GM23248 (cell line): ENCODE measurements at regions not wholly inside any gene's neighbourhood (a gene's known extent, or its start where the extent isn't known, plus 50 kb on each side); places are given as distances from the start of the nearest gene placed in this dataset.
"Not testable (repeated sequence)": the region's sequence is repeated elsewhere in the genome, so short reads cannot be mapped to it uniquely, and the experiment has no call there.

Source experiments
- DNase-seq: peaks from one replicate; pipeline ENCODE4 v3.0.0-alpha.2; 2015
- H2AFZ ChIP-seq: fragments of 200-600 bp; sonication (generic); 2 replicates; pipeline ENCODE4 v1.6.1; 2016; ENCODE audit warnings: antibody characterized with exemption
- H3F3A ChIP-seq: fragments of 200-600 bp; sonication (generic); 2 replicates; pipeline ENCODE4 v1.6.1; 2016; ENCODE audit warnings: mild to moderate bottlenecking, antibody characterized with exemption, mixed run types; ENCODE audit not compliant: insufficient read depth
- H3K27ac ChIP-seq: fragments of 200-600 bp; sonication (generic); 2 replicates; pipeline ENCODE4 v1.5.1; 2016; ENCODE audit warnings: mild to moderate bottlenecking
- H3K27me3 ChIP-seq: fragments of 200-600 bp; sonication (generic); replicated peaks from 2 replicates; pipeline ENCODE4 v1.6.1; 2016; ENCODE audit warnings: mild to moderate bottlenecking; ENCODE audit not compliant: insufficient read depth
- H3K36me3 ChIP-seq: fragments of 200-600 bp; sonication (generic); 2 replicates; pipeline ENCODE4 v1.6.1; 2016; ENCODE audit warnings: low read depth, mild to moderate bottlenecking
- H3K4me1 ChIP-seq: fragments of 200-600 bp; sonication (generic); 2 replicates; pipeline ENCODE4 v1.6.1; 2016; ENCODE audit warnings: mild to moderate bottlenecking; ENCODE audit not compliant: insufficient read depth
- H3K4me2 ChIP-seq: fragments of 200-600 bp; sonication (generic); one replicate; pipeline ENCODE4 v1.6.1; 2016; ENCODE audit warnings: mild to moderate bottlenecking; ENCODE audit not compliant: unreplicated experiment
- H3K4me3 ChIP-seq: fragments of 200-600 bp; sonication (generic); 2 replicates; pipeline ENCODE4 v1.5.1; 2016; ENCODE audit warnings: mild to moderate bottlenecking
- H3K79me2 ChIP-seq: fragments of 200-600 bp; sonication (generic); 2 replicates; pipeline ENCODE4 v1.6.1; 2016; ENCODE audit warnings: mild to moderate bottlenecking; ENCODE audit not compliant: insufficient read depth
- H3K9ac ChIP-seq: fragments of 200-600 bp; sonication (generic); 2 replicates; pipeline ENCODE4 v1.6.1; 2016; ENCODE audit warnings: mild to moderate bottlenecking
- H3K9me2 ChIP-seq: fragments of 200-600 bp; sonication (generic); 2 replicates; pipeline ENCODE4 v1.6.1; 2016; ENCODE audit warnings: mixed run types, mild to moderate bottlenecking, moderate library complexity; ENCODE audit not compliant: insufficient read depth
- H3K9me3 ChIP-seq: fragments of 200-600 bp; sonication (generic); one replicate; pipeline ENCODE4 v1.6.1; 2017; ENCODE audit warnings: low read depth
- H4K20me1 ChIP-seq: fragments of 200-600 bp; sonication (generic); 2 replicates; pipeline ENCODE4 v1.6.0; 2016; ENCODE audit not compliant: insufficient read depth
- EZH2 ChIP-seq: fragments of 200-600 bp; sonication (generic); IDR thresholded peaks from 2 replicates; pipeline ENCODE4 v1.6.1; 2018; ENCODE audit warnings: antibody characterized with exemption, mild to moderate bottlenecking; ENCODE audit not compliant: insufficient read depth, poor library complexity, severe bottlenecking
- EZH2phosphoT487 ChIP-seq: fragments of 200-600 bp; sonication (generic); IDR thresholded peaks from 2 replicates; pipeline ENCODE4 v1.6.1; 2018; ENCODE audit warnings: antibody characterized with exemption, moderate library complexity, mild to moderate bottlenecking, low read depth; ENCODE audit not compliant: insufficient read depth
- WGBS, 2 experiments: methylation state at CpG; one replicate each; pipeline ENCODE4 v1.1.6; 2015 to 2017; ENCODE audit warnings: low lambda C conversion rate in 2 of 2, low coverage in 1 of 2; ENCODE audit errors: missing lambda C conversion rate in 2 of 2; 5-methylcytosine and 5-hydroxymethylcytosine counted together
- in situ Hi-C: fragments of 300-500 bp; cut with MboI; formaldehyde crosslinking; loops from 2 replicates; pipeline ENCODE4 v1.15.0; 2020

- no peaks in the 10 kb centered on the region for H3K36me3 ChIP-seq
- H3K27ac ChIP-seq = no peak overlapping the region
- H3K79me2 ChIP-seq = no peaks in the 10 kb centered on the region
- in situ Hi-C loops = no loop called here
- no peak overlapping the region for H3K4me3 ChIP-seq
- TF ChIP-seq EZH2phosphoT487 = no peak
- no peak for TF ChIP-seq EZH2
- no peak overlapping the region for H3K4me2 ChIP-seq
- H3K9ac ChIP-seq = no peak overlapping the region
- peak; percentile 45 for DNase-seq
- H3K9me3 ChIP-seq = no peaks in the 10 kb centered on the region
- no peaks in the 10 kb centered on the region for H3K9me2 ChIP-seq
- peak overlapping the region; percentile 21; the same call in 1 of the 2 replicates for H2AFZ ChIP-seq
- no peaks in the 10 kb centered on the region for H3K27me3 ChIP-seq
- 31 to 47% methylated on average over 4 of the region's 4 CpGs for WGBS, 2 experiments
- H4K20me1 ChIP-seq = no peaks in the 10 kb centered on the region
- H3K4me1 ChIP-seq = no peaks in the 10 kb centered on the region
- no peaks in the 10 kb centered on the region for H3F3A ChIP-seq
Measured at GRCh38 chr7:42543953-42544352, 306.9 kb upstream of the GLI3 start.

- H2AFZ ChIP-seq, H3F3A ChIP-seq, DNase-seq, H3K27me3 ChIP-seq, H3K4me3 ChIP-seq, H3K36me3 ChIP-seq, H3K9me3 ChIP-seq, H4K20me1 ChIP-seq, H3K9ac ChIP-seq, in situ Hi-C loops, H3K79me2 ChIP-seq, H3K4me1 ChIP-seq, H3K4me2 ChIP-seq, H3K27ac ChIP-seq, H3K9me2 ChIP-seq: not testable (repeated sequence)
- WGBS, 2 experiments = 78 to 86% methylated on average over 1 of the region's 1 CpG
Measured at GRCh38 chr7:42542446-42542845, 305.4 kb upstream of the GLI3 start.

DNA sequence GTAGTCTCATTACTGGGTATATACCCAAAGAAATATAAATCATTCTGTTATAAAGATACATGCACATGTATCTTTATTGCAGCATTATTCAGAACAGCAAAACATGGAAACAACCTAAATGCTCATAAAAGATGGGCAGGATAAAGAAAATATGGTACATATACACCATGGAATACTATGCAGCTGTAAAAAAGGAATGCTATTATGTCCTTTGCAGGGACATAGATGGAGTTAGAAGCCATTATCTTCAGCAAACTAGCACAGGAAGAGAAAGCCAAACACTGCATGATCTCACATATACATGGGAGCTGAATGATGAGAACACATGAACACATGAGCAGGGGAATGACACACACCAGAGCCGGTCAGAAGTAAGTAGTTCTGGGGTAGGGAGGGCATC is 297.4 kb upstream of the GLI3 start:
- no peak overlapping the region for H3K27ac ChIP-seq

GRCh38 chr7:42527004-42527403 is 290.0 kb upstream of the GLI3 start:
- Histone ChIP-seq H2AFZ (no peak overlapping the region), H3K9me2 (no peaks in the 10 kb centered on the region), H3K27ac (no peak overlapping the region), H3F3A (no peaks in the 10 kb centered on the region), H4K20me1 (no peaks in the 10 kb centered on the region), H3K79me2 (no peaks in the 10 kb centered on the region), H3K9ac (no peak overlapping the region), H3K4me2 (no peak overlapping the region), H3K9me3 (no peaks in the 10 kb centered on the region), H3K27me3 (no peaks in the 10 kb centered on the region; the same call in 1 of the 2 replicates), H3K36me3 (no peaks in the 10 kb centered on the region), H3K4me1 (no peaks in the 10 kb centered on the region), H3K4me3 (no peak overlapping the region)
- WGBS, 2 experiments = 59 to 61% methylated on average over 2 of the region's 2 CpGs
- TF ChIP-seq EZH2 (no peak), EZH2phosphoT487 (no peak)
- in situ Hi-C loops = no loop called here
- DNase-seq = peak; percentile 3

More for the DNA sequence above, 297.4 kb upstream of the GLI3 start:
- H3K4me1 ChIP-seq = no peaks in the 10 kb centered on the region
- in situ Hi-C loops = no loop called here
- H3K9me2 ChIP-seq = no peaks in the 10 kb centered on the region
- no peaks in the 10 kb centered on the region for H3K36me3 ChIP-seq
- no peak overlapping the region for H2AFZ ChIP-seq
- TF ChIP-seq EZH2phosphoT487 (no peak), EZH2 (no peak)
- H3K4me2 ChIP-seq = no peak overlapping the region
- no peaks in the 10 kb centered on the region for H3K27me3 ChIP-seq
- no peaks in the 10 kb centered on the region for H3F3A ChIP-seq
- no peaks in the 10 kb centered on the region for H3K79me2 ChIP-seq
- no peak for DNase-seq
- no peaks in the 10 kb centered on the region for H4K20me1 ChIP-seq
- H3K9ac ChIP-seq = no peak overlapping the region
- no peaks in the 10 kb centered on the region for H3K9me3 ChIP-seq
- 71 to 100% methylated on average over 1 of the region's 1 CpG for WGBS, 2 experiments
- H3K4me3 ChIP-seq = no peak overlapping the region
